ENCODE measurements at regions not wholly inside any gene's neighbourhood (a gene's known extent, or its start where the extent isn't known, plus 50 kb on each side); places are given as distances from the start of the nearest gene placed in this dataset.

- H2BK5ac ChIP-seq (ENCODE audit: insufficient read length, low read length) = no peak overlapping the region
- WGBS (ENCODE audit: extremely low coverage, insufficient read length, low lambda C conversion rate) = no CpG with 5 or more reads among the region's 2 CpGs
Observed at GRCh38 chr2:223283329-223283728, 231.3 kb downstream of the KCNE4 start.

More at GRCh38 chr2:223283329-223283728, 231.3 kb downstream of the KCNE4 start:
- H2BK120ac ChIP-seq (ENCODE audit: low read depth, low read length, poor library complexity, severe bottlenecking) = no peak overlapping the region
- Mint-ChIP-seq H3K9me3 (no peaks in the 10 kb centered on the region), H3K36me3 (ENCODE audit: insufficient read depth in 1 of 3, low read depth in 3 of 3) (no peaks in the 10 kb centered on the region), H3K4me1 (no peaks in the 10 kb centered on the region), H3K27me3 (ENCODE audit: low read depth) (peaks cover 2% of the 10 kb centered on the region; the same call in 1 of the 2 replicates), H3K27ac (no peak overlapping the region), H3K4me3 (no peak overlapping the region)
- H2AFZ ChIP-seq (ENCODE audit: low read length) = no peak overlapping the region
- no peak overlapping the region for H3K27ac ChIP-seq (ENCODE audit: insufficient read length, low read depth, low read length)
- no peak overlapping the region for H3T11ph ChIP-seq (ENCODE audit: low read length)
- no peaks in the 10 kb centered on the region for H3K79me2 ChIP-seq (ENCODE audit: insufficient read depth, low read length)
- H3K79me1 ChIP-seq (ENCODE audit: insufficient read depth, low read depth, low read length, poor library complexity, severe bottlenecking) = no peaks in the 10 kb centered on the region
- no peak overlapping the region for H3K14ac ChIP-seq (ENCODE audit: insufficient read depth, low read length)
- H3K4me1 ChIP-seq (ENCODE audit: insufficient read depth, low read length) = no peaks in the 10 kb centered on the region
- H2BK15ac ChIP-seq (ENCODE audit: low read depth, low read length) = no peak overlapping the region
- no peaks in the 10 kb centered on the region for H3K9me3 ChIP-seq (ENCODE audit: control insufficient read depth, low read depth, low read length)
- H3K18ac ChIP-seq (ENCODE audit: insufficient read length, low read depth, low read length) = no peak overlapping the region
- H2AK5ac ChIP-seq (ENCODE audit: insufficient read length, low read length) = no peak overlapping the region
- no peak overlapping the region for H2BK20ac ChIP-seq (ENCODE audit: low read depth, low read length, poor library complexity, severe bottlenecking)
- H4K8ac ChIP-seq (replicated peaks; ENCODE audit: insufficient read length, low read depth, low read length) = no peak overlapping the region
- no peaks in the 10 kb centered on the region for H3K27me3 ChIP-seq (ENCODE audit: insufficient read depth, low read length)
- H2BK12ac ChIP-seq (ENCODE audit: insufficient read length, low read depth, low read length) = no peak overlapping the region
- H3K56ac ChIP-seq (ENCODE audit: insufficient read length, low read depth, low read length) = no peak overlapping the region
- no peaks in the 10 kb centered on the region for H4K20me1 ChIP-seq (ENCODE audit: control insufficient read depth, insufficient read depth, insufficient read length)
- TF ChIP-seq, protein P1, sequence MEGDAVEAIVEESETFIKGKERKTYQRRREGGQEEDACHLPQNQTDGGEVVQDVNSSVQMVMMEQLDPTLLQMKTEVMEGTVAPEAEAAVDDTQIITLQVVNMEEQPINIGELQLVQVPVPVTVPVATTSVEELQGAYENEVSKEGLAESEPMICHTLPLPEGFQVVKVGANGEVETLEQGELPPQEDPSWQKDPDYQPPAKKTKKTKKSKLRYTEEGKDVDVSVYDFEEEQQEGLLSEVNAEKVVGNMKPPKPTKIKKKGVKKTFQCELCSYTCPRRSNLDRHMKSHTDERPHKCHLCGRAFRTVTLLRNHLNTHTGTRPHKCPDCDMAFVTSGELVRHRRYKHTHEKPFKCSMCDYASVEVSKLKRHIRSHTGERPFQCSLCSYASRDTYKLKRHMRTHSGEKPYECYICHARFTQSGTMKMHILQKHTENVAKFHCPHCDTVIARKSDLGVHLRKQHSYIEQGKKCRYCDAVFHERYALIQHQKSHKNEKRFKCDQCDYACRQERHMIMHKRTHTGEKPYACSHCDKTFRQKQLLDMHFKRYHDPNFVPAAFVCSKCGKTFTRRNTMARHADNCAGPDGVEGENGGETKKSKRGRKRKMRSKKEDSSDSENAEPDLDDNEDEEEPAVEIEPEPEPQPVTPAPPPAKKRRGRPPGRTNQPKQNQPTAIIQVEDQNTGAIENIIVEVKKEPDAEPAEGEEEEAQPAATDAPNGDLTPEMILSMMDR (conservative IDR thresholded peaks at IDR 0.05) = no peak
- H4K91ac ChIP-seq (ENCODE audit: insufficient read length, low read depth, low read length) = no peak overlapping the region
- no peak overlapping the region for H4K5ac ChIP-seq (ENCODE audit: insufficient read length, low read depth, low read length)
- no peaks in the 10 kb centered on the region for H3K23me2 ChIP-seq (ENCODE audit: insufficient read length, low read depth, low read length, poor library complexity, severe bottlenecking)
- no peak overlapping the region for H3K9ac ChIP-seq (ENCODE audit: extremely low read depth, insufficient read length, low read length)
- no peak overlapping the region for H3K4me2 ChIP-seq (ENCODE audit: insufficient read depth, insufficient read length, low read length)
- H3K4ac ChIP-seq (ENCODE audit: low read depth, low read length) = no peak overlapping the region
- no peak for DNase-seq
- H3K23ac ChIP-seq (ENCODE audit: insufficient read length, low read depth, low read length) = no peak overlapping the region

Measured in H9 (cell line).